HFFc6 (cell line): ENCODE measurements at regions not wholly inside any gene's neighbourhood (a gene's known extent, or its start where the extent isn't known, plus 50 kb on each side); places are given as distances from the start of the nearest gene placed in this dataset.

Experiments
- DNase-seq: peaks from one replicate; pipeline ENCODE4 v3.0.0-alpha.2; 2018
- H3K27ac Mint-ChIP-seq: 2 replicates; pipeline ENCODE4 v1.8.0; 2020; ENCODE audit warnings: mild to moderate bottlenecking, mixed read lengths
- H3K27me3 Mint-ChIP-seq: 2 replicates; pipeline ENCODE4 v1.8.0; 2021; ENCODE audit warnings: mild to moderate bottlenecking, moderate library complexity, mixed read lengths; ENCODE audit not compliant: insufficient read depth
- H3K36me3 Mint-ChIP-seq: 2 replicates; pipeline ENCODE4 v1.8.0; 2021; ENCODE audit warnings: low read depth, mixed read lengths
- H3K4me1 Mint-ChIP-seq: 2 replicates; pipeline ENCODE4 v1.8.0; 2020; ENCODE audit warnings: low read depth, mixed read lengths
- H3K4me3 Mint-ChIP-seq: 2 replicates; pipeline ENCODE4 v1.8.0; 2020; ENCODE audit warnings: mild to moderate bottlenecking, moderate library complexity, mixed read lengths
- H3K9me3 Mint-ChIP-seq: 2 replicates; pipeline ENCODE4 v1.8.0; 2020; ENCODE audit warnings: mild to moderate bottlenecking, mixed read lengths
- TF ChIP-seq, protein P1 (sequence below): fragments of 200-600 bp; sonication (generic); IDR thresholded peaks from 2 replicates; pipeline ENCODE4 v1.5.0; 2021; ENCODE audit warnings: antibody characterized with exemption, mild to moderate bottlenecking

DNA sequence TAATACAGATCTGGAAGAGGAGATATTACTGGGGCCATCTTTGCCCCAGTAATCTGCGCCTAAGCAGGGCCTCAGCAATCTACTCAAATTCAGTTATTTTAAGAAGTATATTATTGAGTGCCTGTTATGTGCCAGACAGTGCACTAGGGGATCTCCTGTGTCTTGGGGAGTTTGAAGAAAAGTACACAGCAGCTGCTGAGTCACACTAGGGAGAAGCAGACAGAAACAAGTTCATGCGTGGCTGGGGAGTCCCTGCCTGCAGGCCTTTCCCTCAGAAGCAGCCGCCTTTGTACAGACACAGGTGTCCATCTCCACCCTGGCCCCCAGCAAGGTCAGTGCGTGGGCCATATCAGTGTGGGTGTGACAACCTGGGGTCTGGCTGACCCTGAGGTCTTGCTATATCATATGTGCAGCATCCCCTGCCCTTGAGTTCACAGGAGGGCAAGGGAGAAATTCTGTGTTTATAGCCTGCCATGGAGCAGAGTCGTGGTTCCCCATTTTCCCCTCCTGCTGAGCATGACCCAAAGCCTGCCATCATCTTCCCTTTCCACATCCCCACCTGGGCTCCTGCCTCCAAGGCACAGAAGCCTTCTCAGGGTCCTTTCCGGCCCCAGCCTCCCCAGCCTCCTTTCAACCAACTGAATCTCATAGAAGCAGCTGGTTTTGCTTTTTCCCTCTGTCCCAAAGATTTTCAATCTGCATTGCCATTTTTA lies 229.9 kb upstream of the SDK2 start:
- H3K27me3 Mint-ChIP-seq = peaks cover 2% of the 10 kb centered on the region
- H3K9me3 Mint-ChIP-seq = peaks cover 79% of the 10 kb centered on the region
- no peak for DNase-seq
- TF ChIP-seq, protein P1, sequence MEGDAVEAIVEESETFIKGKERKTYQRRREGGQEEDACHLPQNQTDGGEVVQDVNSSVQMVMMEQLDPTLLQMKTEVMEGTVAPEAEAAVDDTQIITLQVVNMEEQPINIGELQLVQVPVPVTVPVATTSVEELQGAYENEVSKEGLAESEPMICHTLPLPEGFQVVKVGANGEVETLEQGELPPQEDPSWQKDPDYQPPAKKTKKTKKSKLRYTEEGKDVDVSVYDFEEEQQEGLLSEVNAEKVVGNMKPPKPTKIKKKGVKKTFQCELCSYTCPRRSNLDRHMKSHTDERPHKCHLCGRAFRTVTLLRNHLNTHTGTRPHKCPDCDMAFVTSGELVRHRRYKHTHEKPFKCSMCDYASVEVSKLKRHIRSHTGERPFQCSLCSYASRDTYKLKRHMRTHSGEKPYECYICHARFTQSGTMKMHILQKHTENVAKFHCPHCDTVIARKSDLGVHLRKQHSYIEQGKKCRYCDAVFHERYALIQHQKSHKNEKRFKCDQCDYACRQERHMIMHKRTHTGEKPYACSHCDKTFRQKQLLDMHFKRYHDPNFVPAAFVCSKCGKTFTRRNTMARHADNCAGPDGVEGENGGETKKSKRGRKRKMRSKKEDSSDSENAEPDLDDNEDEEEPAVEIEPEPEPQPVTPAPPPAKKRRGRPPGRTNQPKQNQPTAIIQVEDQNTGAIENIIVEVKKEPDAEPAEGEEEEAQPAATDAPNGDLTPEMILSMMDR = no peak
- no peak overlapping the region for H3K27ac Mint-ChIP-seq
- peaks cover 19% of the 10 kb centered on the region for H3K36me3 Mint-ChIP-seq
- no peaks in the 10 kb centered on the region for H3K4me1 Mint-ChIP-seq
- no peak overlapping the region for H3K4me3 Mint-ChIP-seq

GRCh38 chr17:73875346-73875745 lies 231.1 kb upstream of the SDK2 start:
- H3K4me1 Mint-ChIP-seq = no peaks in the 10 kb centered on the region
- no peak overlapping the region for H3K27ac Mint-ChIP-seq
- H3K27me3 Mint-ChIP-seq = peaks cover 2% of the 10 kb centered on the region
- TF ChIP-seq, protein P1 = no peak
- H3K36me3 Mint-ChIP-seq = peaks cover 19% of the 10 kb centered on the region
- no peak for DNase-seq
- peaks cover 77% of the 10 kb centered on the region for H3K9me3 Mint-ChIP-seq
- no peak overlapping the region for H3K4me3 Mint-ChIP-seq

DNA sequence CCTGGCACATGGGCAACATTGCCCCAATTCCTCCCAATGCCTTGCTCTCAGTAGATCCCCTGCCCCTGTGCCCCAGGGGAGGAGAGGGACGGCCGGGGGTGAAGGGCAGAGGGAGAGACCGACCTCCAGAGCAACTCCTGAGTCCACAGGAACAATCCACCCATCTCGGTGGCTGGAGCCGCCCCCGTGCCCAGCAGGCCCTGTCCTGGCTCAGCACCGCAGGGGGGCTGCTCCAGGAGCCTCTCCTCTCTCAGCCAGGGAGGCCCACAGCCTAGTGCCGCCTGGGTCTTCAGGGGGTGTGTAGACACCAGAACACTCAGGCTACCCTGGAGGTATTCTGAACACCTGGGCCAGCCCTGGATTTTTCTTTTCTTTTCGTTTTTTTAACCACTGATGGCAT lies 233.7 kb upstream of the SDK2 start:
- peaks cover 2% of the 10 kb centered on the region; the same call in 1 of the 2 replicates for H3K27me3 Mint-ChIP-seq
- no peak for DNase-seq
- H3K4me3 Mint-ChIP-seq = no peak overlapping the region
- no peak overlapping the region for H3K27ac Mint-ChIP-seq
- H3K4me1 Mint-ChIP-seq = no peaks in the 10 kb centered on the region
- peaks cover 19% of the 10 kb centered on the region for H3K36me3 Mint-ChIP-seq
- peaks cover 85% of the 10 kb centered on the region for H3K9me3 Mint-ChIP-seq
- TF ChIP-seq, protein P1 = no peak

- DNase-seq = no peak
- Mint-ChIP-seq H3K27ac (no peak overlapping the region), H3K36me3 (peaks cover 19% of the 10 kb centered on the region), H3K27me3 (peaks cover 2% of the 10 kb centered on the region; the same call in 1 of the 2 replicates), H3K4me1 (no peaks in the 10 kb centered on the region), H3K4me3 (no peak overlapping the region), H3K9me3 (peaks cover 83% of the 10 kb centered on the region)
- TF ChIP-seq, protein P1 = no peak
Observed at GRCh38 chr17:73878923-73879322, 234.7 kb upstream of the SDK2 start.

- TF ChIP-seq, protein P1 = no peak
- peaks cover 13% of the 10 kb centered on the region for H3K36me3 Mint-ChIP-seq
- peaks cover 84% of the 10 kb centered on the region for H3K9me3 Mint-ChIP-seq
- no peak for DNase-seq
- no peak overlapping the region for H3K27ac Mint-ChIP-seq
- peaks cover 2% of the 10 kb centered on the region for H3K27me3 Mint-ChIP-seq
- H3K4me3 Mint-ChIP-seq = no peak overlapping the region
- no peaks in the 10 kb centered on the region for H3K4me1 Mint-ChIP-seq
Observed at GRCh38 chr17:73879987-73880386, 235.7 kb upstream of the SDK2 start.
